ENCODE measurements at regions not wholly inside any gene's neighbourhood (a gene's known extent, or its start where the extent isn't known, plus 50 kb on each side); places are given as distances from the start of the nearest gene placed in this dataset.

DNA sequence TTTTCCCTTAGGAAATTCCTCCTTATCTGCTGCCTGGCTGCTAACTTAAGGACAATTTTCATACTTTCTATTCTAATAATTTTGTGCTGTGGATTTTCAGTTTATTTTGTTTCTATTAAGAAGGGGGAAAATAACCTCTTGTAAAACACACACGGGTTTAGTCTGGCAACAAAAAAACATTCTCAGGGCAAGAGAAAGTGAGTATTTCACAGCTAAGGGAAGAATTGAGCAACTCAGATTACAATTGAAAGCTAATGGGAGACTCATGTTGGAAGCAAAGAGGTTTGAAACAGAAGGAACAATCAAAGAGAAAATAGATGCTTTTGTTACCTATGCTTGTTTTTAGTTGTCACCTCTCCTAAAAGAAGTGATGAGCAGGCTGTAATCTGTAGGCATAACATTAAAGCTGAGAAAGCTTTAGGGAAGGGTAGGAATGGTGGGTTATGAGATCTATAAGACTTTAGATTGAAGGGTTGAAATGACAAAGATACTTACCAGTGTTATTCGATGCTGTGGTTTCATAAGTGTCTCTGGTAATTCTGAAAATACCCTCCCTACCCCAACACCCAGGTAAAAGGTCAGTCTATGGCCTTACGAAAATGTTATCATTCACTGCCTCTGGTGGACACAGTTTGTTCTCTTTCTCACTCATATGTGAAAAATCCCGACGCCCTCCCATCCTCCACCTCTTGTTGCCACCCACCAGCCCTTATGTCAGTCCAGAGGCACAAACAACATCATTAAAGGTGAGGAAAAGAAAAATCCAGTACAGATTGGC lies 510.9 kb downstream of the TXNL1 start:
- DNase-seq = no peak

DNA sequence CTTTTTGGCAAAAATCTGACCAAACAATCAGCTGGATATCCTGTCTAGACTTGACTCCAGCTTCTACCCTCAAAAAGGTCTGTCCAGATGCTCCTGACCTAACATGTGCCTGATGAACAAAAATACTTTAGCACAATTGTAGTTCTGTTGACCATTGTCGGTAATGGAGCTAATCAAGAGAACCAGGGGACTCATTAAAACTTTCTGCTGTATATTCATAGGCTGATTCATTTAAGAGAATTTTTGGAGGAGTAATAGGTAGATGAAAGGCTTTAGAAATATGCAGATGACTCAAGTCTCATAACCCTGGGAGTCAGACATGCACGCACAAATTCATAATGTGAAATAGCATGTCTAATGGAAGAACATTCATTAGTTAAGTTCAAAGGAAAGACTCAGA lies 514.2 kb downstream of the TXNL1 start:
- DNase-seq = peak in 1 of 3 donors; percentile 75

DNA sequence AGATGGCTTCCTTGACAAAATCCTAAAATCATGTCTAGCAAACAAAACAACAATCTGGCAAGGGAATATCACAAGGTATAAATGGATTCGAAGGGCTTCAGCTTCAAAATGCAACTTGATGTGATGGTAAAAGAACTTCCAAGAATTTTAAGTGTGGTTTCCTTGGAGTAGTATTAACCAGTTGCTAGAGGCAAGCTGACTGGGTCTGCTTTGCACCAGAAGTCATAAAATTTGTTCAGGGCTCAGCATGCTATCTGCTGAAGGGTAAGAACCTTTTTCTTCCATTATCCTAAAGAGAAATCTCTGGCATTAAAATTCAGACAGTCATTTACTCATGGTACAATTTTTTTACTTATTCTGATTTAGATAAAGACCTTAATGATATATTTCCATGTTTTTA lies 516.7 kb downstream of the TXNL1 start:
- DNase-seq = no peak

GRCh38 chr18:56120782-56121181 lies 517.6 kb downstream of the TXNL1 start:
- DNase-seq = no peak

DNA sequence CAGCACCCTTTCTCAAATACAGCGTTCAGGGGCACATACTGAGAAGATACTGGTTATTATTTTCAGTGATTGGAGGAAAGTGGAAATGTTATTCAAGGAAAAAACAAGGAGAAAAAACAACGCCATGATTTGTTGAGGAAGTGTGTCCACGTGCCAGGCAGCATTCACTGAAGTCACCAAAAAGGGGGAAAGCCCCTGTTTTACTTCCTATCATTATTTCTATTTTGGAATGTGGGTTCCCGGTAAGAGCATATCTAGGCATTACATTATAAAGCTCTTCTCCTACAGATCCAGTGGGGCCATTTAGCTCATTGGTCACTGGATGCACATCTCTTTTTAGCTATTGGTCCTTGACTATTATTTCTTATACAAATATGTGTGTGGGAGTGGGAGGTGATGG lies 518.7 kb downstream of the TXNL1 start:
- DNase-seq = no peak

DNA sequence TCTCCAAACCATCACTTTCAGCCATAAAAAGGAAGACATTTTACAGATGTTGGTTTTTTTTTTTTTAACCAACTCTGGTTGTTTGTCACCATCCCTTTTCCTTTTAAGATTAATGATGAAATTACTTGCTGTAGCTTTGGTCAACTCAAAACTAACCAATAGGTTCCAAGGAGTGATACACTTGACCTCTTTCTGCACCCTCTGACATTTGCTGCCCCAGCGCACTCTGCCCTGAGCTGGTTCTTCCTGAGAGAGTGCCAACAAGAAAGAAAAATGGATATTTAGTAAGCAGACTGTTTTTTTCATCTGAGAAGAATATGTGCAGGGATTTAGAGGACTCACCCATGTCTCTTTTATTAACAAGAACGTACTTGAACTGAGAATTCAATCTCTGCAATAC lies 520.0 kb downstream of the TXNL1 start:
- DNase-seq = no peak

DNA sequence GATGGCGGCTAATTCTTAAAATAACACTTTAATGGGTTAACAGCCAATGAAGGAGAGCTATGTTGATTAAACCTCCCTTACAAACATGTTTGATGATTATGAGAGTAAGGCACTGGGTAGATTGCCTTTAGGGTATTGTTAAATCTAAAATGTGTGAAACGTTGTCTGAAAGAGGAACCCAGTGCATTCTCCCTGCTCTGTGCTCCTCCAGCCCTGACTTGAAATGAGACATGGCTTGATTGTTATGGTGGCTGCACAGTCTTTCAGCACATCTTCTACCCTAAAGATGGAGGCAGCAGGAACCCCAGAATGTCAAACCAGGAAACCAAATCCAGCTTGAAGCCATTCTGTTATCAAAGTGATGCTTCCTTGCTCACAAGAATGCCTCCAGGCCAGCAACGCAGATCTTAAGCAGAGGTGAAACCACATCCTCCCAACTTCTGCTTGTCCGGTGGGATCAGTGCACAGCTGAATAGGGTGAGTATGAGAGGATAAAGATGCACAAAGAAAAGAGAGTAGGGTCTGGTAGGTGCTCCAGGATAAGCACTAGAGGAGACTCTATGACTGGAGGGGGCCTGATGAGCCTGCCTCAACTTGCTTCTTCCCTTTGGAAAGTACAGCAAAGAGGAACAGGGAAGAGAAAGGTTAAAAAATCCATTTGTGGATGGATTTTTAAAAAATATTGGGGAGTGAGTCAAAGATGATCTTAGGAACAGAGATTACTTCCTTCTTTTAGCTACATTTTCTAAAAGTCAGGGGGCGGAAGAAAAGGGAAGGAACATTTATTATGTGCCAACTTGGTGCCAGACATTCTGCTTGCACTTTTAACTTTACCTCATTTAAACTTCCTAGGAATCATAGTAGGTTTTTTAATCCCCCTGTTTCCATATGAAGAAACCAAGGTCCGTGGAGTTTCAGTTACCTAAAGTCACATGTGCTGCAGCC lies 523.0 kb downstream of the TXNL1 start:
- no peak for DNase-seq

DNA sequence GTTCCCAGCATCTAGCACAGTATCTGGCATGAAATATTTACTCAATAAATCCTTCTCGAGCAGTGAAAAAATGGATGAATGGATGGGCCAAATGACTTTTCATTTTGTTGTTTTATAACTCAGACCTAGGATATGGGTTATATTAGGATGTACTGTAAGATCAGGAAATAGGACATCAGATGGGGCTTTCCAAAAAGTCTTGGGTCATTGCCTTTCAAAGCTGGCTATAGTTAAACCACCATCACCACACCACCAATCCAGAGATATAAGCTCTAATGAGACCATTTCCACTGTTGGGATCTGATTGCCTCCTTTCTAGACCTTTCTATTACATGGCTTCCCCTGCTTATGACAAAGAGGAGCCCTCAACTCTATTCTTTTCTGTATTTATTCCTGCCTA lies 525.0 kb upstream of the TCF4 start:
- no peak for DNase-seq

- no peak for DNase-seq
These were observed 524.2 kb upstream of the TCF4 start for GRCh38 chr18:56112013-56112749.

- DNase-seq = no peak
These were observed 521.8 kb upstream of the TCF4 start for GRCh38 chr18:56109757-56110156.

GRCh38 chr18:56108478-56109367 lies 520.7 kb upstream of the TCF4 start:
- DNase-seq = peak in 1 of 3 donors; percentile 32

DNA sequence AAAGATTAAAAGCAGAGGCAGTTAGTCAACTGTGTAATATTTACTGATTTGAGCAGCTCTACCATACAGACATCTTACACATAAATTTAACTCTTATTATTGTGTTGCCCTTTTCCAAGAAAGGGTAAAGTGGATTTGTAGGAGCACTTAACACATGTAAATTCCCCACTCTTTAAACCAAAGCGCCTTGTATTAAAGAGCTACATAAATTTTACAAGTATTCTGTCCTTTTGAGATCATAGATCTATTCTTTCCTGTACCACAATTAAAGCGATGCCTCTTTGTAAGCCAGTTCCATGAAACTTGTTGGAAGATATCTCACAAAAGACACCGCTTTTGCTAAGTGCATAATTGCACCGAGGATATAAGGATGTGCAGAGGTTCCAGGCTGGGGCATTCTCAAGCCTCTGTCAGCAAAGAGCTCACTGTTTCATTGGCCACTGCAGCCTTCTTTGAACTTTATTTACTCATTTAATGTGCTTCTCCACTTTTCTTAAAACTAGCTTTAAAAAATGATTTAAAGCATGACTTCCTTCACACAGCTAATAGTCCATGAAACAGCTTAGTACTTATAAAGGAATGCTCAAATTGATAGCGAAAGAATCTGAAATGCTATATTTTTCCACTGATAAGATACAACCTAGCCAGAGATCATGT lies 520.0 kb upstream of the TCF4 start:
- DNase-seq = no peak

GRCh38 chr18:56100090-56100722 lies 512.2 kb upstream of the TCF4 start:
- no peak for DNase-seq

DNA sequence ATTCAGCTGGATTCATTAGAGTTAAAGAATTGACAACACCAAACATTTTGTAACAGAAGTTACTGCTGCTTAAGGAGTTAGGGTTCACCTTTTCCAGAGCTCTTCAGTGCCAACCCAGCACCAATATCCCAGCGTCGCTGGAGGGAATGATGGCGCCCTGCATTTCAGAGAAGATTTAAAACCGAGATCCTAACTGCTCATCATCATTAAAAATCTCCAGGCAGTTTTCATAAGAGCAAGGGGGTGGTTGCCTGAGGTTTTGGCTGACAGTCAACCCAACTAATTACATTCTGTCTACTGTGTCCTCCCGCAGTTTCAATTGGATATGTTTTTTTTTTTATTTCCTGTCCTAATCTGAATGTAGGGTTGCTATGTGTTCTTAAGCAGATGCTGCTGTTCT lies 509.6 kb upstream of the TCF4 start:
- DNase-seq = no peak

GRCh38 chr18:56096861-56097260 lies 508.9 kb upstream of the TCF4 start:
- no peak for DNase-seq

DNA sequence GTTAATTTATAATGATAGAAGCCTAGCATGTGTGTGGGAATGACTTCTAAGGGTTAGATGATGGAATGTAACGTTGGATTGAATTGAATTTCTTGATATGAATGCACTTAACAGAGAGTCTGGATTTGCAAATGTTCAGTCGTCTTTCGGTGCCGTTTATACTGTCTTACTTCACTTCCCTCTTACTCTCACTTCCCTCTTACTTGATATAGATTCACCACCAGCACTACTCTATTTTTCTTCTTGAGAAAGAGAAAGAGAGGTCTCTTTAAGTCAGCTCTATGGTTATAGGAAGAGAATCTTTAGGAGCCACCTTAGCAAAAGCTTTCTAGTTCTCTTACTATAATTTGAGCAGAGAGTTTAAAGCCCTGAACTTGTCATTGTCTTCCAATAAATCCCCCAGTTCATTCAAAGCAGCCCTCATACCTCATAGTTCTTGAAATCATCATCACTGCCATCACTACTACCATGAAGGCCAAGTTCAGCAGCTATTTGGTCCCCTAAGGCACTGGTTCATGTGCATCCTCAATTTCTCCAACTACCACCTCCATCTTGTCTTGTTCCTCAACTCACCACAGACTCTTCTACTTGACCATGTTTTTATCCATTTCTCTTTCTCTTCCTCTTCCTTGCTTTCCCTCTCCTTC lies 501.7 kb upstream of the TCF4 start:
- DNase-seq = no peak

GRCh38 chr18:56086786-56087185 lies 498.8 kb upstream of the TCF4 start:
- DNase-seq = no peak

DNA sequence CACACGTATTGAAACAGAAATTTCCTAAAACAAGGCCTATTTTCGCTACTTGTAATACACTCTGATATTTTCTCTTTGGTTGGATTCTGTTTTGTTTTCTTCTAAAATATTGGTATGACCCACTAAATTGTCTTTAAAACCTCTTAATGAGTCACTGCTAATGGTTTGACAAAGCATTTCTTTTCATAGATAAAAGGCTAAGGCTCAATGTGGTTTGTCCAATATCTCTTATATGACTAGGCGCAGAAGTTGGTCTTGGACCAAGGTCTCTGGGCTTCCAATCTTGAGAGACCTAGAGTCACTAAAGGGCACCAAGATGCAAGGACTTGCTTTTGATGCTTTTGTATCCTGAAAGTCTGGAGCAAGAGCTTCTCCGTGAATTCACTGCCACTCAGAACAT lies 498.2 kb upstream of the TCF4 start:
- no peak for DNase-seq

GRCh38 chr18:56085551-56085950 lies 497.6 kb upstream of the TCF4 start:
- peak; percentile 80 to 90 (median 87) for DNase-seq

Data from muscle of back (tissue), 3 donors.